Activated CD4-positive, alpha-beta T cell treated with anti-CD3 and anti-CD28 coated beads, Interleukin-2, amount 50 U/mL, for 24 hours (primary cell): ENCODE measurements at regions not wholly inside any gene's neighbourhood (a gene's known extent, or its start where the extent isn't known, plus 50 kb on each side); places are given as distances from the start of the nearest gene placed in this dataset.

Experiments used
- DNase-seq, 2 donors: peaks; one replicate each; pipeline ENCODE4 v3.0.0-alpha.2; 2020; ENCODE audit warnings: low read depth in 1 of 2, low spot score in 1 of 2

DNA sequence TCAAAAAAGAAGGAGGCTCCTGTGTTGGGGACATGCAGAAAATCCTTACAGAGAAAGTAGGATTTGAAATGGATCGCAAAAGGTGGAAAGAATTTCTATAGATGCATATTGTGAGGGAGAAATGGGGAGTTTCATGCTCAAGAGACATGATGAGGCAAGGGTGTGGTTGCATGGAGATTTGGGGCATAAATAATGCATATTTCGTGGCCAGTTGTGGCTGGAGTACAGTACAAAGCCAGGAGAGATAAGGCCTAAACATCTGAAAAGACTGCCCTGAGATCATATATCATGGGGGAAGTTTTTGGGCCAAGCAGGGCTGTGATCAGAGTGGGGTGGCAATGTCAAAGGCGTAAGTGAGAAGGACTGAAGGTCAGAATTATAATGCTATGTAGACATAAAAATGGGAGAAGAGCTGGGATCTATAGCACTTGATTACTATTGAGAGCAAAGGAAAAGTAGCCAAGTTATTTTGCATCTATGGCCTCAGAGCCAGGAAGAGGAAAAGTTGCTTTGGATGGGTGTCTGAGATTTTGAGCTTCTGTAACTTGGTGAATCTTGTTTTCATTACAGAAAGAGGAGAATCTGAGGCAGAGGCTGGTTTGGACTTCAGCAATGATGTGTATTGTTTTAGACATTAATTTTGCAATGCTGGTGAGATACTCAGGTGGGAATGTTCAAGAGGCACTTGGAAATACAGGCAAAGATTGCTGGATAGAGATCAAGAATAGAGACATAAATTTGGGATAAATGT lies 166.6 kb downstream of the INHBA start:
- DNase-seq: no peak

DNA sequence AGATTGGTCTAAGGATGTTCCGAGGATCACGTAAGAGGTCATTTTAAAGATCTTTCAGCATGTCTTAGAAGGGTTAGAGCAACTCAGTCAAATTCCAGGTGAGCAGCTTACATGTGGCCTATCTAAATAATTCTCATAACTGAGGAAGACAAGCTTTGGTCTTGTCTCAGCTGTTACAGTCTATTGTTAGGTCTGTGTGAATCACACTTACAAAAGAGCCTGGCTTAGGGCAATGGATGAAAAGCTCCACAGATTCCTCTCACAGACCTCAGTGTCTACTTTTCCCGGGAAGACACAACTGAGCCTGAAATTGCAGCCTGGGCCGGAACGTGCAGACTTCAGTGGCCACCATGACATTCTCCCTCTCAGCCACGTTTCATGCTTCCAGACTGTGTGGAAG lies 173.1 kb downstream of the INHBA start:
- DNase-seq: no peak

DNA sequence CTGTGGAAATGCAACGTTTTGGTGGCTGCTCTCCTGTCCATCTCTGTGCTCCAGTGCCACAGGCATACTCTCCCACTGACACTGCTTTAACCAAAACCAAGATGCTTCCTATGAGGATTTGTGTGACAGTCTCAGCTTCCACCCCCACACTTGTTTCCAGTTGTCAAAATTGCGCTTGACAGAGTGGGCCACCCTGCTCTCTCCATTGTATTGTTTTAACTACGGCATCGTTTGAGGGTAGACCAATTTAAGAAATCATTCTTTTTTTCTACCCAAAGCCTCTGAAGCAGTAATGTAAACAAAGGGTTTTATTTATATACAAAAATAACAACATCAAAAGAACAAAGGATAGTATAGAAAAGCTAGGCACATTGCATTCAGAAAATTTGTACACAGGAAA lies 178.0 kb downstream of the INHBA start:
- DNase-seq: no peak

DNA sequence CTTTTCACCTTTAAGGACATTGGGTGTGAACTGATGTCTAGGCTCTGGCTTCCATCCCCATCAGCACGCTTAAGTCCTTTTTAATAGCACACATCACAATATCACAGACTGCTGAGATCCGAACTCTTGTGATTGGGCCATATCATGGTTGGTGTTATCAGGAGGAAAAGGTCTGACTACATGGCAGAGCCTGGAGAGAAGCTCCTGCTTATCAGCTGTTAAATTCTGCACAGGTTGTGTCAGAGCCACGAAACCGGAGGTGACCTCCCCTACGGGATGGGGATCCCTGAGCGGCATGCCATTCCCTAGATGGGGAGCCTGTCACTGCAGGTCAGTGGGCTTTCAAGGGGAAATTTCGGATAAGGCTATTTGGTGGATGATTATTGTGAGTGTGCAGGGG lies 182.4 kb downstream of the INHBA start:
- DNase-seq: no peak

DNA sequence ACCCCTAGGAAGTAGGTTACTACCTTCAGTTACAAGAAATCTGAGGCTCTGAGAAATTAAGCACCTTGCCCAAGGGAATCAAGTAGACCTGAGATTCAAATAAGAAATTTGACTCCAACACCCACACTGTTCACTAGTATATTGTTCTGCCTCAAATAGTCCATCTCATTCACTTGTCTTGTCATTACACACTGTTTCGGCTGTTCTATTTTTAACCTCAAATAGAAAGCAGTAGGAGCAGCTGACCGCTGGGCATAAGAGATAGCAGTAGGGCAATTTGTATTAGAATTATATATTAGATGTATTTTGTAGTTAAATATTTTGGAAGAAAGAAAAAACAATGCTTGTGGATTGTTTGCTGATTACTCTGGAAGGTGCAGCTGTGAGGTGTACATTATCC lies 185.1 kb downstream of the INHBA start:
- no peak for DNase-seq

DNA sequence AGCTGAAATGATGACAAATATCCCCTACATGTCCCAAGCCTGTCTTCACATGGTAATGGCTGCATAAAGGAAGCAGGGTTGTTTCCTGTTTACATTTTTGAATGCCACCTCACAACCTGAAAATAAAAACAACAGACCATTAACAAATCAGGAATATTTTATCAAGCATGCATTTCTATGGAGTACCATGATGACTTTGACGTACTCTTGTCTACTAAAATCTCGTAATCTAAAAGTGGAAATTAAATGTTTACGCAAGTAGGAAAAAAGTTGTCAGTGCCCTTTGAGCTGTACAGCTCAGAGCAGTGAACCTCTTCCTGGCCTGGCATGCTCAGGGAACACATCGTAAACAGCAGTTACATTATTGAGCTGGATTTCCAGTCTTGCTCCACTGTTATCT lies 194.1 kb downstream of the INHBA start:
- DNase-seq: no peak

DNA sequence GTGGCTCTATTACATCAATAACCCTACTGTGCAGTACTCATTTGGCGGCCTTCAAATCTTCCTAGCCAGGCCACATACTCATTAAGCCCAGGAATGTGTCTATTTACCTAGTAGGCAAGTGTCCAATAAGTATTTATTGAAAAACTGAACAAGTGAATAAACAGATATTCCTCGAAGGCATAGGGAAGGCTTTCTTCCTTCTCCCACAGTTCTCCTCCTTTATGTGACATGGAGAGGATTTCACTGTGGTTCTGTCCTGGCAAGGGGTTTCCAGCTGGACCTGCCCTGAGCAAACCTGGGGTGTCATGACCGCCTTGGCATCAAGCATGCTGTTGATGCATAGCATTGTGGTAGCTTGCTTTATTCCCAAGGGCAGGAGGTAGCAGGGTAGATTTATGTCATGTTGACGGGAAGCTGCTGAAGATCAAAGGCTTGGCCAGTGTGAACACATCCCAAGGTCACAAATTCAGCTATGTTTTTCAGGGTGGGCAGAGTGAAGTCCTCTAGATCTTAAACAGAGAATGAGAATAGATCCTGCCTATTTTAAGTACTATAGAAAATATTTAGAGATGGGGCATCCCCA lies 195.1 kb downstream of the INHBA start:
- DNase-seq: no peak

DNA sequence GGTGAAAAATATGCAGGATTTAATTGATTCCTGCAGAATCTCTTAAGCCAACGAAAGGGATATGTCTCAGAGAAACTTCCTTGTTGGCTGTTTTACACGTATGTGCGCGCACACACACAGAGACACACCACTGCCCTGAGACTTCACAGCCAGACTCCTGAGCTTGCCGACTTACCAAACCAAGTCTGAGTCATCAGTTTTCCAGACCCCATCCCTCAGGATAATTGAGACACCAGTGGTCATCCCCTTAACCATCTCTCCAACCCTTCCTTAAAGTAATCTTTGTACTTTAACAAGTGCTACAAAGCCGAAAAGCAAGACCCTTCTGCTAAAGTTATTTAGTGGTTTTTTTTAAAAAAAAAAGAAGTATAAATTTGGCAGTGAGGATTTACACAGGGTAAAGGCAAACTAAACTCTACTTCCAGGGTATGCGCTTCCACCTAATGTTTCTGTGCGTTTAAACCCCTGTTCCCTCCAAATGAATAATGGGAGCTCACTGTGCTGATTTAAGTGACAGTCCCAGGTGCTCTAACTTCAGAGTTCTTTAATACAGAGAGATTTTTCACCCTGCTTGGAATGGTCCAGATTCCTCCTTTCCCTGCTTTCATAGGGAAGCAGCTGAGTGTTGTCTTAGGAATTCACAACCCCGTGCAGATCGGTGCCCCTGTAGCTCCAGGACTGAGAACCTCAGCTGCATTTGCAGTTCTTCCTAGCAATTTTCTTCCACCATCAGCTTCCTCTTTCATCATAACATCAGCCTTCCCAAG lies 198.5 kb downstream of the INHBA start:
- DNase-seq: no peak

DNA sequence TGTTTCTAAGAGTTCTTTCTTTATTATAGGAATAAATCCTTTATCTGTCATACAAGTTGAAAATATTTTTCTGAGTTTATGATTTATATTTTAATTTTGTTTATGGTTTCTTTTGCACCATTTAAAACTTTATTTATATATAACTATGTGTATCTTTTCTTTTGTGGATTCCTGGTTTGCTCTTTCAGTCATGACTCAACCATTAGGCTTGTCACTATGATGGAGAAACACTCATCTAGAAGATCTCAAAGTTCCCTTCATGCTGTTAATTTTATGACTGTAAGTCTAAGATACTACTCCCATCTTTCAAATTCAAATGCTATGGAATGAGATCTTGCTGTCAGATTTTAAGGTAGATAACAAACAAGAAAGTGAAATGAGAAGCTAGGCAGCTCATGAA lies 199.5 kb downstream of the INHBA start:
- no peak for DNase-seq

DNA sequence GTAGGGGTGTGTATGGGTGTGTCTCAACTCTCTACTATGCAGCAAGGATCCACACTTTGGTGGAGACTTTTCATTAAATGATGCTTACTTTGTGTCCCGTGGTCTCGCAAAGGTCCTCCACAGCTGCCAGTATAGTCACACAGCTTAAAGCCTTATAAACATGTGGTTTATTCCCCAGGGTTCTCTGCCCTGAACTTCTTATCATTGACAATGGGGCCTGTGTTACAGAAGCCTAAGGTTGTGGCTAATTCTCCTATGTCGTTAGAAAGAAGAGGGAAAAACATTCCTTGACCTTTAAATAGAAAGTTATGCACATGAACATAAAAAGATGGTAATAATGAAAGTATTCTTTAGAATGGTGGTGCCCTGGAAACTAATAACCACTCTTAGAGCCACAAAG lies 201.4 kb downstream of the INHBA start:
- DNase-seq: no peak

DNA sequence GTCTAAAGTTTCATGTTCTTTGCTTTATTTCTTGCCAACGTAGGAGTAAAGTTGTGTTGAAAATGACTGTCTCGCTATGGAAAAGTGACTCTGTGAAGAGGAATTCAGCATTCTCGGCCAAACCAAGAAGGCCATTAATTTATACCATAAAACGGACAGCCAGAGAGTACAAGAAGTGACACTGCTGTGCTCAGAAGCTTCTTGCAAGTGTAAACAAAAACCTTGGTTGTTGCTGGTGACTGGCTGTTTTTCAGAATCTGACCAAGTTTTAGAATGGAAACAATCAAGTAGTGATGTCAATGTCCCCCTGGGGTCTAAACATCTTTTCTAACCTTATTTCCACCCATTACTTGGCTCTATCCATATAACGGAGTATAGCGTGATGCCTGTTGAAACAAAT lies 201.9 kb downstream of the INHBA start:
- DNase-seq: no peak

DNA sequence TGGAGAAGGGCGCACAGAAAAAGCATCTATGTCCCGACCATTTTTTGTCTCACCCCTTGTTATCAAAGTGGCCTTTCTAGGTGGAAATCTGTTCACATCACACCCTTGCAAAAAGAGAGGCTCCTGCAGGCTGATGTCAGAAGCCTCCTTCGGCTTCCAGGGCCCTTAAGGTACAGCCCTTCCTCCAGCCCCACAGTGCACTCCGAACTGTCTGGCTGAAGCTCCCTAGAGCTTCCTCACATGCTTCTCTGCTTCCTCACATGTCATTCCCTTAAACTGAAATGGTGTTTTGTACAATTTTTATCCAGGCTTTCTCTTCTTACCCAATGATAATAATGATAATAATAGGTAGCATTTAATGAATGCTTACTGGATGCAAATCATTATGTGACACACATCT lies 210.3 kb downstream of the INHBA start:
- DNase-seq: no peak

DNA sequence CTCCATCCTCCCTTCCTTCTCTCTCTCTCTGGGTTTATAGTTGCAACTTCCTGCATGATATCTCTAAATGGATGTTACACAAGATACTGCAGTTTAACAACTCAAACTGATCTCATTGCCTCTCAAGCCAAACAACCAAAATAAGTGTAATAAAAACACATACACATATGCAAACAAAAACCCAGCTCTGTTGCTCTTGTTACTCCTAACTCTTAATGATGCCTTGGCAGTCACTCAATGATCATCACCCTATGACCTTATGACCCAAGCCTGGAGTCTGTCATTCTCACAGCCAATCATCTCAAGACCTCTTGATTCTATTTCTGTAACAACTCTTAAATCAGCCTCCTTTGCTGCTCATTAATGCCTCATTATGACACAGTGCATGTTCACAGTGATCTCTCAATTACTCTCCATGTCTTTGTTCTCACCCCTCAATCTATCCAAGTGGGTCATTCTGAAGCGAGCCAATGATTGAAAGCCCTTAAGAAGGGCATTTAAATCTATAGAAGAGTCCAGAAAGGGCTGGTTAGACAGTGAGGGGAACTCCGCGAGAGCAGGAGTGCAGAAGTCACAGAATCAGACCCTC lies 210.9 kb downstream of the INHBA start:
- DNase-seq: no peak

DNA sequence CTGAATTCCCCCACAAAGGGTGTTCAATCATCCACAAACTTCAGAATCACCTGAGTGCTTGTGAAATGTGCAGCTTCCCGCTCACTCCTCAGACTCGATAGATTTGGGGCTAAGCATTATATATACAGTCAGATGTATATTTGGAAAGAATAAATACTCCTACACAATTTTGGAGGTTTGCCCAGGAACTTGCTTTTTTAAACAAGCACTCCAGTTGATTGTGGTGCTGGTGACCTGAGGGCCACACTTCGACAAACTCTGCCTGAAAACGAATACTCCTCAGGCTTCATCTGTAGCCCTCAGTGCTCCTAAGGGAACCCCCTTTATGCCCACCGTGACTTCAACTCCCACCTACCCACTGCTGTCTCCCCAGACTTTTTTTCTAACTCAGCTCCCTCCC lies 211.6 kb downstream of the INHBA start:
- DNase-seq: no peak

DNA sequence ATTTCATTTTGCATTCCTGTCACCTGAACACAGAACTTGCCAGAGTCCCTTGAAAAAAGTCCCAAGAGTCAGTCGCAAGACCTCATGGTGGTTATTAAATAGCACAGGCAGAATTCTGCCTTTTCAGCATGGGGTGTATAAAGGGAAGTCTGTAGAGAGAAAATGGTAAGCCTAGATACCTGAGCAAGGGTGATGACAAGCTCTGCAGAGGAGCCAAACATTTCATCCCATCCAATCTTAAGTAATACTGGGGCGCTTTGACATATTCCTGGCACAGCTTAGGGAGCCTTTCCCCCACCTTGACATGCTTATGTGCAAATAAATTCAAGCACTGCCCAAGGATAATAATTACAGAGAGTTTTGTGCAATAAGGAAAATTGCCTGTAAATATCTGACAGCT lies 213.0 kb downstream of the INHBA start:
- no peak for DNase-seq

DNA sequence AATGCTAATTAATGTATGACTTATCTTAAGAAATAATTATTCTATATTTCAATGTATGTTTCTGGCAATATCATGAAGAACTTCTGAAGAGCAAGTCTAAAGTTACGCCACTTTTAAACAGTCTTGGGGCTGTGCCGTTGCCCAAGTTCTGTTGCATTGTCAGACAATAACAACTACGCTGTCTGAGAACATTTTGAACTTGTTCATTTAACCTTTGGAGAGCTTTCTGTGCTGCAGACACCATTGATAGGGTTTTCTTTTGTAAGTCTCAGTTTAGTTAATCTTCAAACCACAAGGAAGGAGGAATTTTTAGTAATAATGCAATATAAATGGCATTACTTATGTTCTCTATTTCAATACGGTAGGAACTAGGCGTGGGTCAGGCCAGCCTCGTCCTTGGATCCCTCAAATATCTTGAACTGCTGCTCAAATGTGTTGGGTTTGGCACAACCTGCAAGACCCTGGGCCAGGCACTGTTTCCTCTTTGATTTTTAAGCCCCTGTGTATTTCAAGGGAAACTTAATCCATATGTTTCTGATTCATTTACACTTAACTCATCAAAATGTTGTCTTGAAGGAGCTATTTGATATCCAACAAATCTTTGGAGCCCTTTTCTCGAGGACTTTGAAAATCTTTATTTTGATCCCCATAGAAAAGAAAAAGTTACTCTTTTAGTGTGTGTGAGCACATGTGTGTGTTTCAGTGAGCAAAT lies 215.5 kb downstream of the INHBA start:
- no peak for DNase-seq

DNA sequence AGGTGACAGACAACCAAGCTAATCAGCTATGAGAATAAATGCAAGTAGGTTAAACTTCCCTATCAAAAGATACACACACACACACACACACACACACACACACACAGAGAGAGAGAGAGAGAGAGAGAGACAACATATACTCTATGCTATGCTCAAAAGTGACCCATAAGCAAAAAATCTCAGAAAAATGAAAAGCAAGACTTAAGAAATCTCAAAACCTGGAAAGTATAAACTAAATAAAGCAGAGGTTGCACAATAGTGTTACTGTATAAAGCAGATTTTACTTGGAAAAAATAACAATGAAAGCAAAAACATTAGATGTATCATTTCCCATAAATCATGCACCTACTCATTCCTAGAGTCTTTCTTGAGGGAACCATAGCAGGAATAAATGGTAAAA lies 221.5 kb downstream of the INHBA start:
- DNase-seq: no peak

DNA sequence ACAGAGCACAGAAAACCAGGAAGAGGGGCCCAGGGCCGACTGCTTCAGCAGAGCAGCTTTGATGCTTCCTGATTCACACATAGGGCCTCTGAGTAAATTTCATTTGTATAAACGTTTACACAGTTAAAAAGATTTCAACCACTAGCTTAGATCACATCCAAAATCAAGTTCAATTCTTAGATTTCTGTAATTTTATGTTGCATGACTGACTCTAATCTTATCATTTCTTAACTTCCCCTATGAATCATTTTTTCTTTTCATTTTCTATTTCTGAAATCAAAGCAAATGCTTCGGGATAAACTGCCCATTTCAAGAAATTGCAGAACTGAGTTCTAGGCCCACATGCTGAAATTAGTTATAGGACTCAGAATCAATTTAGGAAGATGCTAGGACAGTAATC lies 224.7 kb downstream of the INHBA start:
- no peak for DNase-seq

DNA sequence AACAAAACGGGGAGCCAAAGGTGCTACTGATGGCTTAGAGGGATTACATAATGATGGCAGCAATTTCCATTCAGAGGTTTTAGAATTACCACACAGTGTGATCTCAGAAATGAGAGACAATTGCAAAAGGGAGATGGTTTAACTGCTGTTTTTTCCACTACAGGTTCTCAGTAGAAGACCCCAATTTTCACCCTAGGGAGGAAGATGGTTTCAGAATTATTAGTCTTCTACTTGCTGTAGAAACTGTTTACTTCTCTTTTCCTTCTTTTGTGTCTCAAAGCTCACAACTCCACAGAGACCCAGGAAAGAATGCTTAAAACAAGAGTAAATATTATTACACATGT lies 226.5 kb downstream of the INHBA start:
- DNase-seq: no peak

DNA sequence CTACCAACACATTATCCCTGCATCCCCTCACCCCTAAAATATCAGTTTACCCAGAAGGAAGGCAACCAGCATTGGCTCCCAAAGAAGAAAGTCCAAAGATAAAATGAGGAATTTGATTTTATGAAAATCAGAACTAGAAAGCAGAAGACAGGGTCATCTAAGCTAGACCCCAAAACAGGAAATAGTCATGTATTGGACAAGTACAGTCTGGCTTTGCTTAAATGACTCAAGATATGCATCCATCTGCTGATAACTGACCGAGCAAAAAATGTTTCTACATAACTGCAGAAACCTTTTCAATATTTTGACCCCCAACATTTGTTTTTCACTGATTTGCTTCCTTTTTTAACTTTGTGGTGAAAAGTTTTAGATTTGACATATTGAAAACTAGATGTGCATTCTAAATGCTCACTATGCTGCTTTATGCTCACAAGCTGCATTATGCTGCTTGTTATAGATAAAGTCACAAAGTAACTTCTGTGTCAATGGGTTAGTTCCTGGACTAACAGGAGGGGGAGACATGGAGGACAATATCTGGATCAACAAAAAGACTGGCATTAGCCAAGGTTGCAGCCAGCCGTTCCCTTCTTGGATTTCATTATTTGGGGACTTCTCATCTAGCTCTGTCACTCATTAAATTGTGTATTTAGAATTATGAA lies 227.0 kb downstream of the INHBA start:
- DNase-seq: no peak
